Right lobe of liver (tissue), 4 donors: ENCODE measurements at regions not wholly inside any gene's neighbourhood (a gene's known extent, or its start where the extent isn't known, plus 50 kb on each side); places are given as distances from the start of the nearest gene placed in this dataset.

ENCODE experiments used
- POLR2A ChIP-seq: fragments of 450-650 bp; IDR thresholded peaks from one replicate; pipeline ENCODE4 v1.6.1; 2017; ENCODE audit warnings: antibody characterized with exemption, mild to moderate bottlenecking
- TF ChIP-seq, protein P1 (sequence below), 4 donors: fragments of 200-600 bp in 3 of 4; fragments of 450-650 bp in 1 of 4; IDR thresholded peaks; one replicate each; pipeline versions ENCODE4 v1.5.1 to v1.8.0; 2016 to 2022; ENCODE audit warnings: antibody characterized with exemption in 4 of 4, mild to moderate bottlenecking in 2 of 4
- donor health status: DM: no; HTN: no; CAD: no.
- donor health status: DM: no; HTN: no; CAD: no.
- donor health status: DM: no; HTN: yes; CAD: no.

DNA sequence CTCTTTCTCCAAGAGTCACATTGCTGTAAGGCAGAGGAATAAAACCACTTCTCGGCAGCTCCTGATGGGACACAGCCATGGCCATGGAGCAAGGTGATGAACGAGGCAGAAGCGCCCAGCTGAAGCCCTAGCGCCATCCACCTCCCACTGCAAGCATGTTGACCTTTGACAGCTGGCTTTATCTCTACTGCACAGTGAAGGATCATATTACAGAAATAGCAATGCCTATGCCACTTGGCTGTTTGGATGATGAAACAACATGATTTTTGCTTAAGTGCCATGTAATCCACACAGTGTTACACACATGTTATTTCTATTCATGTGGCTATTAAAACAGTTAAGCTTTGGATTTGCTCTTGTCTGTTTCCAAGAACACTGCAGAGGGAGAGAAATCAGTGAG is 167.7 kb downstream of the VAPA start:
- TF ChIP-seq POLR2A = no peak
- TF ChIP-seq, protein P1, sequence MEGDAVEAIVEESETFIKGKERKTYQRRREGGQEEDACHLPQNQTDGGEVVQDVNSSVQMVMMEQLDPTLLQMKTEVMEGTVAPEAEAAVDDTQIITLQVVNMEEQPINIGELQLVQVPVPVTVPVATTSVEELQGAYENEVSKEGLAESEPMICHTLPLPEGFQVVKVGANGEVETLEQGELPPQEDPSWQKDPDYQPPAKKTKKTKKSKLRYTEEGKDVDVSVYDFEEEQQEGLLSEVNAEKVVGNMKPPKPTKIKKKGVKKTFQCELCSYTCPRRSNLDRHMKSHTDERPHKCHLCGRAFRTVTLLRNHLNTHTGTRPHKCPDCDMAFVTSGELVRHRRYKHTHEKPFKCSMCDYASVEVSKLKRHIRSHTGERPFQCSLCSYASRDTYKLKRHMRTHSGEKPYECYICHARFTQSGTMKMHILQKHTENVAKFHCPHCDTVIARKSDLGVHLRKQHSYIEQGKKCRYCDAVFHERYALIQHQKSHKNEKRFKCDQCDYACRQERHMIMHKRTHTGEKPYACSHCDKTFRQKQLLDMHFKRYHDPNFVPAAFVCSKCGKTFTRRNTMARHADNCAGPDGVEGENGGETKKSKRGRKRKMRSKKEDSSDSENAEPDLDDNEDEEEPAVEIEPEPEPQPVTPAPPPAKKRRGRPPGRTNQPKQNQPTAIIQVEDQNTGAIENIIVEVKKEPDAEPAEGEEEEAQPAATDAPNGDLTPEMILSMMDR (IDR thresholded peaks at IDR 0.05) = no peak
